H9 (cell line): ENCODE measurements at regions not wholly inside any gene's neighbourhood (a gene's known extent, or its start where the extent isn't known, plus 50 kb on each side); places are given as distances from the start of the nearest gene placed in this dataset.

Source experiments
- DNase-seq: peaks from one replicate; pipeline ENCODE4 v3.0.0-alpha.2; 2017
- H2AFZ ChIP-seq: one replicate; pipeline ENCODE4 v1.6.1; 2013; ENCODE audit warnings: mild to moderate bottlenecking, low read length, control low read depth, moderate library complexity
- H2AK5ac ChIP-seq: 2 replicates; pipeline ENCODE4 v1.6.1; 2013; ENCODE audit warnings: low read length, control low read depth, mixed read lengths; ENCODE audit not compliant: insufficient read length
- H2BK120ac ChIP-seq: one replicate; pipeline ENCODE4 v1.6.1; 2013; ENCODE audit warnings: low read depth, mild to moderate bottlenecking, low read length, control low read depth, inconsistent platforms; ENCODE audit not compliant: poor library complexity, severe bottlenecking
- H2BK12ac ChIP-seq: 2 replicates; pipeline ENCODE4 v1.6.1; 2013; ENCODE audit warnings: low read length, control low read depth, mixed read lengths, low read depth; ENCODE audit not compliant: insufficient read length
- H2BK15ac ChIP-seq: 2 replicates; pipeline ENCODE4 v1.6.1; 2013; ENCODE audit warnings: low read depth, low read length, control low read depth
- H2BK20ac ChIP-seq: one replicate; pipeline ENCODE4 v1.6.1; 2013; ENCODE audit warnings: low read depth, mild to moderate bottlenecking, low read length, control low read depth, inconsistent platforms; ENCODE audit not compliant: poor library complexity, severe bottlenecking
- H2BK5ac ChIP-seq: 2 replicates; pipeline ENCODE4 v1.6.1; 2013; ENCODE audit warnings: low read length, control low read depth, mixed read lengths; ENCODE audit not compliant: insufficient read length
- H3K14ac ChIP-seq: 2 replicates; pipeline ENCODE4 v1.6.1; 2013; ENCODE audit warnings: low read length, control low read depth; ENCODE audit not compliant: insufficient read depth
- H3K18ac ChIP-seq: 2 replicates; pipeline ENCODE4 v1.6.1; 2013; ENCODE audit warnings: low read depth, mild to moderate bottlenecking, mixed read lengths, low read length, control low read depth; ENCODE audit not compliant: insufficient read length
- H3K23ac ChIP-seq: 2 replicates; pipeline ENCODE4 v1.6.1; 2013; ENCODE audit warnings: low read length, control low read depth, mixed read lengths, low read depth; ENCODE audit not compliant: insufficient read length
- H3K23me2 ChIP-seq: 2 replicates; pipeline ENCODE4 v1.6.1; 2013; ENCODE audit warnings: low read depth, mild to moderate bottlenecking, mixed read lengths, low read length, control low read depth; ENCODE audit not compliant: insufficient read length, poor library complexity, severe bottlenecking
- H3K27ac ChIP-seq: 2 replicates; pipeline ENCODE4 v1.5.1; 2013; ENCODE audit warnings: low read length, control low read depth, mixed read lengths, low read depth; ENCODE audit not compliant: insufficient read length
- H3K27me3 ChIP-seq: 2 replicates; pipeline ENCODE4 v1.6.1; 2013; ENCODE audit warnings: low read length, control low read depth, inconsistent platforms; ENCODE audit not compliant: insufficient read depth
- H3K4ac ChIP-seq: 2 replicates; pipeline ENCODE4 v1.6.1; 2013; ENCODE audit warnings: low read depth, mild to moderate bottlenecking, control low read depth, inconsistent platforms, low read length, moderate library complexity
- H3K4me1 ChIP-seq: 2 replicates; pipeline ENCODE4 v1.6.1; 2013; ENCODE audit warnings: low read length, control low read depth, inconsistent platforms; ENCODE audit not compliant: insufficient read depth
- H3K4me2 ChIP-seq: 2 replicates; pipeline ENCODE4 v1.6.1; 2013; ENCODE audit warnings: low read length, control low read depth, mixed read lengths; ENCODE audit not compliant: insufficient read length, insufficient read depth
- H3K56ac ChIP-seq: 2 replicates; pipeline ENCODE4 v1.6.1; 2013; ENCODE audit warnings: low read depth, mild to moderate bottlenecking, mixed read lengths, low read length, control low read depth; ENCODE audit not compliant: insufficient read length
- H3K79me1 ChIP-seq: 2 replicates; pipeline ENCODE4 v1.6.1; 2013; ENCODE audit warnings: low read depth, mild to moderate bottlenecking, moderate library complexity, low read length, control low read depth, inconsistent platforms; ENCODE audit not compliant: insufficient read depth, poor library complexity, severe bottlenecking
- H3K79me2 ChIP-seq: 2 replicates; pipeline ENCODE4 v1.6.1; 2013; ENCODE audit warnings: low read length, control low read depth, inconsistent platforms; ENCODE audit not compliant: insufficient read depth
- H3K9ac ChIP-seq: 2 replicates; pipeline ENCODE4 v1.6.1; 2013; ENCODE audit warnings: low read length, control low read depth, mixed read lengths; ENCODE audit not compliant: insufficient read length; ENCODE audit errors: extremely low read depth
- H3K9me3 ChIP-seq: one replicate; pipeline ENCODE4 v1.6.1; 2013; ENCODE audit warnings: low read depth, low read length, inconsistent platforms; ENCODE audit not compliant: control insufficient read depth
- H3T11ph ChIP-seq: one replicate; pipeline ENCODE4 v1.6.1; 2013; ENCODE audit warnings: mild to moderate bottlenecking, low read length, control low read depth, inconsistent platforms
- H4K20me1 ChIP-seq: one replicate; pipeline ENCODE4 v1.6.1; 2013; ENCODE audit not compliant: control insufficient read depth, insufficient read length, insufficient read depth
- H4K5ac ChIP-seq: 2 replicates; pipeline ENCODE4 v1.6.1; 2013; ENCODE audit warnings: low read depth, mild to moderate bottlenecking, mixed read lengths, low read length, control low read depth; ENCODE audit not compliant: insufficient read length
- H4K8ac ChIP-seq: replicated peaks from 2 replicates; pipeline ENCODE4 v1.6.1; 2013; ENCODE audit warnings: low read length, control low read depth, mixed read lengths, low read depth; ENCODE audit not compliant: insufficient read length
- H4K91ac ChIP-seq: 2 replicates; pipeline ENCODE4 v1.6.1; 2013; ENCODE audit warnings: low read depth, mild to moderate bottlenecking, moderate library complexity, mixed read lengths, low read length, control low read depth; ENCODE audit not compliant: insufficient read length
- H3K27ac Mint-ChIP-seq, 3 experiments: 2 replicates in 2 of 3; 3 replicates in 1 of 3; pipeline ENCODE4 v1.8.0; 2020 to 2021; ENCODE audit warnings: mixed read lengths in 3 of 3, mild to moderate bottlenecking in 1 of 3, moderate library complexity in 1 of 3
- H3K27me3 Mint-ChIP-seq: 2 replicates; pipeline ENCODE4 v1.8.0; 2021; ENCODE audit warnings: low read depth, mild to moderate bottlenecking, moderate library complexity, mixed read lengths
- H3K36me3 Mint-ChIP-seq, 3 experiments: 2 replicates in 2 of 3; 3 replicates in 1 of 3; pipeline ENCODE4 v1.8.0; 2020 to 2021; ENCODE audit warnings: low read depth in 3 of 3, mixed read lengths in 3 of 3; ENCODE audit not compliant: insufficient read depth in 1 of 3
- H3K4me1 Mint-ChIP-seq, 2 experiments: 2 replicates each; pipeline ENCODE4 v1.8.0; 2020; ENCODE audit warnings: mixed read lengths in 2 of 2
- H3K4me3 Mint-ChIP-seq, 2 experiments: 2 replicates in 1 of 2; 3 replicates in 1 of 2; pipeline ENCODE4 v1.8.0; 2020 to 2021; ENCODE audit warnings: mild to moderate bottlenecking in 2 of 2, mixed read lengths in 2 of 2, moderate library complexity in 1 of 2
- H3K9me3 Mint-ChIP-seq, 2 experiments: 2 replicates in 1 of 2; 3 replicates in 1 of 2; pipeline ENCODE4 v1.8.0; 2020; ENCODE audit warnings: mild to moderate bottlenecking in 2 of 2, mixed read lengths in 2 of 2, moderate library complexity in 1 of 2
- WGBS: extraction: QIAGEN DNeasy Blood & Tissue Kit; methylation state at CpG from one replicate; pipeline ENCODE4 v1.1.7; 2013; ENCODE audit warnings: missing lambda C conversion rate, low lambda C conversion rate, mixed read lengths; ENCODE audit not compliant: insufficient read length; ENCODE audit errors: extremely low coverage; 5-methylcytosine and 5-hydroxymethylcytosine counted together
- TF ChIP-seq, protein P1 (sequence below): fragments of 200-600 bp; sonication (generic); conservative IDR thresholded peaks from 3 replicates; pipeline ENCODE4 v1.8.0; 2021; ENCODE audit warnings: antibody characterized with exemption, mild to moderate bottlenecking

DNA sequence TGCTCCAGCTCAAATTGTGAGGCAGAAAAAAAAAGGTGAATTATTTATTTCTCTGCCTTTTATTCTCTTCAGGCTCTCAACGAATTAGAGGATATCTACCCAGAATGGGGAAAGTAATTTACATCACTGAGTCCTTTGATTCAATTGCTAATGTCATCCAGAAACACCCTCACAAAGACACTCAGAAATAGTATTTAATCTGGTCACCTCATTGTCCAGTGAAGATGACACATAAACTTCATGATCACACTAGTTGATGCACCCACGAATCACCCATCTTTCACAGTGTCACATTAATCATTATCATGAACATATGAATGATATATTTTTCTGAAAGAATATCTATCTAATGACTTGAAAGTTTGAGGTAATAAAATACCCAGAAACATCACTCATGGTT, 868.5 kb downstream of the BRINP3 start:
- H3K4ac ChIP-seq: no peak overlapping the region
- no peak overlapping the region for H3K4me2 ChIP-seq
- no peak overlapping the region for H2AK5ac ChIP-seq
- H2BK20ac ChIP-seq: no peak overlapping the region
- no peak overlapping the region for H3K23ac ChIP-seq
- peaks cover 4% of the 10 kb centered on the region in 2 experiments; a peak in 3 of 4 replicates for H3K4me1 Mint-ChIP-seq
- DNase-seq: no peak
- H2BK120ac ChIP-seq: no peak overlapping the region
- TF ChIP-seq, protein P1, sequence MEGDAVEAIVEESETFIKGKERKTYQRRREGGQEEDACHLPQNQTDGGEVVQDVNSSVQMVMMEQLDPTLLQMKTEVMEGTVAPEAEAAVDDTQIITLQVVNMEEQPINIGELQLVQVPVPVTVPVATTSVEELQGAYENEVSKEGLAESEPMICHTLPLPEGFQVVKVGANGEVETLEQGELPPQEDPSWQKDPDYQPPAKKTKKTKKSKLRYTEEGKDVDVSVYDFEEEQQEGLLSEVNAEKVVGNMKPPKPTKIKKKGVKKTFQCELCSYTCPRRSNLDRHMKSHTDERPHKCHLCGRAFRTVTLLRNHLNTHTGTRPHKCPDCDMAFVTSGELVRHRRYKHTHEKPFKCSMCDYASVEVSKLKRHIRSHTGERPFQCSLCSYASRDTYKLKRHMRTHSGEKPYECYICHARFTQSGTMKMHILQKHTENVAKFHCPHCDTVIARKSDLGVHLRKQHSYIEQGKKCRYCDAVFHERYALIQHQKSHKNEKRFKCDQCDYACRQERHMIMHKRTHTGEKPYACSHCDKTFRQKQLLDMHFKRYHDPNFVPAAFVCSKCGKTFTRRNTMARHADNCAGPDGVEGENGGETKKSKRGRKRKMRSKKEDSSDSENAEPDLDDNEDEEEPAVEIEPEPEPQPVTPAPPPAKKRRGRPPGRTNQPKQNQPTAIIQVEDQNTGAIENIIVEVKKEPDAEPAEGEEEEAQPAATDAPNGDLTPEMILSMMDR: no peak
- no peaks in the 10 kb centered on the region for H3K9me3 Mint-ChIP-seq
- no peak overlapping the region for H2AFZ ChIP-seq
- no peaks in the 10 kb centered on the region for H3K36me3 Mint-ChIP-seq
- no peak overlapping the region for H2BK15ac ChIP-seq
- no peaks in the 10 kb centered on the region for H3K9me3 ChIP-seq
- H4K8ac ChIP-seq: no peak overlapping the region
- WGBS: no CpG with 5 or more reads among the region's 2 CpGs
- H3K27ac ChIP-seq: no peak overlapping the region
- no peak overlapping the region for H3K27ac Mint-ChIP-seq
- H3K27me3 ChIP-seq: no peaks in the 10 kb centered on the region
- H3K27me3 Mint-ChIP-seq: no peaks in the 10 kb centered on the region
- no peak overlapping the region for H3K56ac ChIP-seq
- H3K14ac ChIP-seq: no peak overlapping the region
- H3K18ac ChIP-seq: no peak overlapping the region
- no peak overlapping the region for H3K4me3 Mint-ChIP-seq
- no peaks in the 10 kb centered on the region for H3K23me2 ChIP-seq
- no peaks in the 10 kb centered on the region for H3K79me2 ChIP-seq
- no peak overlapping the region for H2BK5ac ChIP-seq
- no peak overlapping the region for H2BK12ac ChIP-seq
- no peak overlapping the region for H3T11ph ChIP-seq
- H4K91ac ChIP-seq: no peak overlapping the region
- H3K9ac ChIP-seq: no peak overlapping the region
- H4K20me1 ChIP-seq: no peaks in the 10 kb centered on the region
- no peaks in the 10 kb centered on the region for H3K79me1 ChIP-seq
- no peaks in the 10 kb centered on the region for H3K4me1 ChIP-seq
- no peak overlapping the region for H4K5ac ChIP-seq
